SK-N-SH treated with all-trans-retinoic acid at 6 μM for 48 hours (cell line): ENCODE measurements at regions not wholly inside any gene's neighbourhood (a gene's known extent, or its start where the extent isn't known, plus 50 kb on each side); places are given as distances from the start of the nearest gene placed in this dataset.

Experiments
- ATAC-seq: fragments of 200-7000 bp; cut with Tn5 transposase; 3 replicates; pipeline ENCODE4 v1.9.1; 2020; ENCODE audit warnings: mild to moderate bottlenecking, moderate library complexity
- ARNTL ChIP-seq: fragments of 450-650 bp; formaldehyde crosslinking; IDR thresholded peaks from 2 replicates; pipeline ENCODE4 v1.5.0; 2020; ENCODE audit warnings: low read depth, mild to moderate bottlenecking, moderate library complexity, borderline replicate concordance
- BACH2 ChIP-seq: fragments of 250-450 bp; sonication (Bioruptor Pico); IDR thresholded peaks from 2 replicates; pipeline ENCODE4 v1.9.0; 2021; ENCODE audit warnings: mild to moderate bottlenecking, borderline replicate concordance
- CREB5 ChIP-seq: fragments of 250-450 bp; sonication (Bioruptor Pico); IDR thresholded peaks from 2 replicates; pipeline ENCODE4 v1.5.1; 2020; ENCODE audit warnings: low read depth, mild to moderate bottlenecking, moderate library complexity
- CSDC2 ChIP-seq: fragments of 250-450 bp; sonication (Bioruptor Pico); IDR thresholded peaks from 2 replicates; pipeline ENCODE4 v1.5.0; 2020; ENCODE audit warnings: mild to moderate bottlenecking, moderate library complexity
- ESRRG ChIP-seq: fragments of 250-450 bp; sonication (Bioruptor Pico); IDR thresholded peaks from 2 replicates; pipeline ENCODE4 v1.6.1; 2021; ENCODE audit warnings: mild to moderate bottlenecking
- GLIS3 ChIP-seq: fragments of 250-450 bp; sonication (Bioruptor Pico); IDR thresholded peaks from 2 replicates; pipeline ENCODE4 v1.5.0; 2020; ENCODE audit warnings: mild to moderate bottlenecking, moderate library complexity
- ISL1 ChIP-seq: fragments of 250-450 bp; sonication (Bioruptor Pico); IDR thresholded peaks from 2 replicates; pipeline ENCODE4 v2.1.2; 2022; ENCODE audit warnings: mild to moderate bottlenecking, moderate library complexity
- OSR1 ChIP-seq: fragments of 250-450 bp; sonication (Bioruptor Pico); IDR thresholded peaks from 2 replicates; pipeline ENCODE4 v1.8.0; 2022; ENCODE audit warnings: moderate library complexity, mild to moderate bottlenecking, inconsistent platforms
- PATZ1 ChIP-seq: fragments of 250-450 bp; sonication (Bioruptor Pico); IDR thresholded peaks from 2 replicates; pipeline ENCODE4 v1.8.0; 2020; ENCODE audit warnings: mild to moderate bottlenecking, moderate library complexity, borderline replicate concordance
- POU6F1 ChIP-seq: fragments of 250-450 bp; sonication (Bioruptor Pico); IDR thresholded peaks from 2 replicates; pipeline ENCODE4 v1.8.0; 2021; ENCODE audit warnings: low read depth, mild to moderate bottlenecking, moderate library complexity, borderline replicate concordance
- PPARA ChIP-seq: fragments of 250-450 bp; sonication (Bioruptor Pico); IDR thresholded peaks from 2 replicates; pipeline ENCODE4 v1.5.0; 2020; ENCODE audit warnings: mild to moderate bottlenecking, borderline replicate concordance
- RARB ChIP-seq: fragments of 250-450 bp; sonication (Bioruptor Pico); IDR thresholded peaks from 2 replicates; pipeline ENCODE4 v1.8.0; 2021; ENCODE audit warnings: mild to moderate bottlenecking, moderate library complexity
- SNAI2 ChIP-seq: fragments of 250-450 bp; sonication (Bioruptor Pico); IDR thresholded peaks from 2 replicates; pipeline ENCODE4 v1.5.0; 2020; ENCODE audit warnings: mild to moderate bottlenecking, moderate library complexity
- TOX ChIP-seq: fragments of 250-450 bp; sonication (Bioruptor Pico); IDR thresholded peaks from 2 replicates; pipeline ENCODE4 v1.8.0; 2021; ENCODE audit warnings: mild to moderate bottlenecking, moderate library complexity, borderline replicate concordance
- TSHZ2 ChIP-seq: fragments of 250-450 bp; sonication (Bioruptor Pico); IDR thresholded peaks from 2 replicates; pipeline ENCODE4 v1.5.0; 2020; ENCODE audit warnings: mild to moderate bottlenecking, moderate library complexity
- ZC3H10 ChIP-seq: fragments of 250-450 bp; sonication (Bioruptor Pico); IDR thresholded peaks from 2 replicates; pipeline ENCODE4 v1.5.1; 2021; ENCODE audit warnings: mild to moderate bottlenecking, moderate library complexity
- ZFP3 ChIP-seq: fragments of 250-450 bp; sonication (Bioruptor Pico); IDR thresholded peaks from 2 replicates; pipeline ENCODE4 v1.5.0; 2020; ENCODE audit warnings: mild to moderate bottlenecking, moderate library complexity
- ZFP30 ChIP-seq: fragments of 450-650 bp; formaldehyde crosslinking; IDR thresholded peaks from 2 replicates; pipeline ENCODE4 v1.5.0; 2022; ENCODE audit warnings: mild to moderate bottlenecking, moderate library complexity
- ZNF565 ChIP-seq: fragments of 450-650 bp; formaldehyde crosslinking; conservative IDR thresholded peaks from 2 replicates; pipeline ENCODE4 v1.5.0; 2020; ENCODE audit warnings: low read depth, mild to moderate bottlenecking, moderate library complexity
- ZNF70 ChIP-seq: fragments of 450-650 bp; formaldehyde crosslinking; IDR thresholded peaks from 2 replicates; pipeline ENCODE4 v1.5.0; 2020; ENCODE audit warnings: mild to moderate bottlenecking, moderate library complexity
- ZNF8 ChIP-seq: fragments of 450-650 bp; formaldehyde crosslinking; IDR thresholded peaks from 2 replicates; pipeline ENCODE4 v1.5.0; 2020; ENCODE audit warnings: mild to moderate bottlenecking, moderate library complexity

GRCh38 chr4:27210956-27211355, 350.3 kb downstream of the STIM2 start:
- TF ChIP-seq BACH2 (CRISPR knock-in tag) (no peak), RARB (CRISPR knock-in tag) (no peak), OSR1 (no peak), ISL1 (CRISPR knock-in tag) (no peak), ZNF565 (CRISPR knock-in tag) (no peak), GLIS3 (CRISPR knock-in tag) (no peak), ZNF8 (no peak), ARNTL (CRISPR knock-in tag) (no peak), PATZ1 (CRISPR knock-in tag) (no peak), ESRRG (no peak)

GRCh38 chr4:27214010-27214409, 353.4 kb downstream of the STIM2 start:
- no peak for ATAC-seq
- TF ChIP-seq CREB5 (CRISPR knock-in tag) = no peak
- TF ChIP-seq RARB (CRISPR knock-in tag) = no peak

More at GRCh38 chr4:27210956-27211355, 350.3 kb downstream of the STIM2 start:
- ATAC-seq = no peak

GRCh38 chr4:27215220-27215826, 354.7 kb downstream of the STIM2 start:
- no peak for ATAC-seq
- no peak for TF ChIP-seq TSHZ2
- no peak for TF ChIP-seq ZNF8
- no peak for TF ChIP-seq ZFP30
- no peak for TF ChIP-seq ZFP3 (CRISPR knock-in tag)
- TF ChIP-seq PATZ1 (CRISPR knock-in tag) = no peak
- TF ChIP-seq SNAI2 = no peak
- TF ChIP-seq ESRRG = no peak
- no peak for TF ChIP-seq CSDC2 (CRISPR knock-in tag)

GRCh38 chr4:27217261-27217769, 356.7 kb downstream of the STIM2 start:
- ATAC-seq = no peak
- TF ChIP-seq ARNTL (CRISPR knock-in tag) = no peak
- TF ChIP-seq PPARA (CRISPR knock-in tag) = no peak
- TF ChIP-seq PATZ1 (CRISPR knock-in tag) = no peak
- TF ChIP-seq SNAI2 = no peak
- no peak for TF ChIP-seq TOX (CRISPR knock-in tag)
- TF ChIP-seq OSR1 = no peak
- TF ChIP-seq POU6F1 (CRISPR knock-in tag) = no peak
- TF ChIP-seq ZC3H10 = no peak
- TF ChIP-seq ZNF70 = no peak
- TF ChIP-seq TSHZ2 = no peak
- TF ChIP-seq GLIS3 (CRISPR knock-in tag) = no peak
